Lower lobe of right lung (tissue), 2 donors: ENCODE measurements at regions not wholly inside any gene's neighbourhood (a gene's known extent, or its start where the extent isn't known, plus 50 kb on each side); places are given as distances from the start of the nearest gene placed in this dataset.

Experiments
- ATAC-seq, 2 donors: fragments of 200-7000 bp; cut with Tn5 transposase; one replicate each; pipeline ENCODE4 v1.9.1; 2020 to 2022; ENCODE audit warnings: mild to moderate bottlenecking in 2 of 2, moderate library complexity in 2 of 2
- DNase-seq: peaks from one replicate; pipeline ENCODE4 v3.0.0-alpha.2; 2020
- H3K27ac ChIP-seq: fragments of 200-600 bp; one replicate; pipeline ENCODE4 v1.8.0; 2022
- H3K27me3 ChIP-seq: fragments of 200-600 bp; one replicate; pipeline ENCODE4 v1.8.0; 2022; ENCODE audit warnings: low read depth
- H3K36me3 ChIP-seq: fragments of 200-600 bp; one replicate; pipeline ENCODE4 v1.8.0; 2022; ENCODE audit warnings: mild to moderate bottlenecking
- H3K4me1 ChIP-seq: fragments of 200-600 bp; one replicate; pipeline ENCODE4 v1.8.0; 2022
- H3K4me3 ChIP-seq: fragments of 200-600 bp; one replicate; pipeline ENCODE4 v1.8.0; 2022; ENCODE audit warnings: mild to moderate bottlenecking
- H3K9me3 ChIP-seq: fragments of 200-600 bp; one replicate; pipeline ENCODE4 v1.8.0; 2022
- intact Hi-C: fragments of 100-400 bp; cut with DNase I; formaldehyde crosslinking; loops from one replicate; pipeline ENCODE4 v1.11.0; 2022
- TF ChIP-seq, protein P1 (sequence below): fragments of 200-600 bp; IDR thresholded peaks from one replicate; pipeline ENCODE4 v1.8.0; 2022; ENCODE audit warnings: antibody characterized with exemption, mild to moderate bottlenecking
- donor health status: DM: no; HTN: yes; CAD: no; lungs with severe emphysema.

GRCh38 chr10:60669501-60669900 is 108.8 kb upstream of the CDK1 start:
- intact Hi-C loops = no loop called here
- no peaks in the 10 kb centered on the region for H3K36me3 ChIP-seq
- no peaks in the 10 kb centered on the region for H3K27me3 ChIP-seq
- TF ChIP-seq, protein P1, sequence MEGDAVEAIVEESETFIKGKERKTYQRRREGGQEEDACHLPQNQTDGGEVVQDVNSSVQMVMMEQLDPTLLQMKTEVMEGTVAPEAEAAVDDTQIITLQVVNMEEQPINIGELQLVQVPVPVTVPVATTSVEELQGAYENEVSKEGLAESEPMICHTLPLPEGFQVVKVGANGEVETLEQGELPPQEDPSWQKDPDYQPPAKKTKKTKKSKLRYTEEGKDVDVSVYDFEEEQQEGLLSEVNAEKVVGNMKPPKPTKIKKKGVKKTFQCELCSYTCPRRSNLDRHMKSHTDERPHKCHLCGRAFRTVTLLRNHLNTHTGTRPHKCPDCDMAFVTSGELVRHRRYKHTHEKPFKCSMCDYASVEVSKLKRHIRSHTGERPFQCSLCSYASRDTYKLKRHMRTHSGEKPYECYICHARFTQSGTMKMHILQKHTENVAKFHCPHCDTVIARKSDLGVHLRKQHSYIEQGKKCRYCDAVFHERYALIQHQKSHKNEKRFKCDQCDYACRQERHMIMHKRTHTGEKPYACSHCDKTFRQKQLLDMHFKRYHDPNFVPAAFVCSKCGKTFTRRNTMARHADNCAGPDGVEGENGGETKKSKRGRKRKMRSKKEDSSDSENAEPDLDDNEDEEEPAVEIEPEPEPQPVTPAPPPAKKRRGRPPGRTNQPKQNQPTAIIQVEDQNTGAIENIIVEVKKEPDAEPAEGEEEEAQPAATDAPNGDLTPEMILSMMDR = no peak
- no peak for DNase-seq
- no peak overlapping the region for H3K27ac ChIP-seq
- no peaks in the 10 kb centered on the region for H3K4me1 ChIP-seq
- ATAC-seq = no peak
- no peak overlapping the region for H3K4me3 ChIP-seq
- peaks cover 6% of the 10 kb centered on the region for H3K9me3 ChIP-seq

- Histone ChIP-seq H3K36me3 (no peaks in the 10 kb centered on the region), H3K9me3 (no peaks in the 10 kb centered on the region), H3K4me3 (no peak overlapping the region), H3K27ac (no peak overlapping the region), H3K4me1 (peaks cover 12% of the 10 kb centered on the region), H3K27me3 (no peaks in the 10 kb centered on the region)
- ATAC-seq (peak; percentile 80 to 88), DNase-seq (peak; percentile 64)
- intact Hi-C loops = no loop called here
- TF ChIP-seq, protein P1 = no peak
These were observed 112.1 kb upstream of the CDK1 start for GRCh38 chr10:60666221-60666620.

- Histone ChIP-seq H3K4me3 (no peak overlapping the region), H3K36me3 (no peaks in the 10 kb centered on the region), H3K9me3 (no peaks in the 10 kb centered on the region), H3K27me3 (no peaks in the 10 kb centered on the region), H3K4me1 (peaks cover 12% of the 10 kb centered on the region), H3K27ac (no peak overlapping the region)
- intact Hi-C loops = no loop called here
- TF ChIP-seq, protein P1 = no peak
- ATAC-seq = no peak
- no peak for DNase-seq
These were observed 113.4 kb upstream of the CDK1 start for GRCh38 chr10:60664859-60665258.

GRCh38 chr10:60663850-60664249 is 114.4 kb upstream of the CDK1 start:
- H3K36me3 ChIP-seq = no peaks in the 10 kb centered on the region
- H3K4me1 ChIP-seq = peaks cover 12% of the 10 kb centered on the region
- TF ChIP-seq, protein P1 = no peak
- intact Hi-C loops = no loop called here
- peak in 1 of 2 donors; percentile 35 for ATAC-seq
- peak overlapping the region; percentile 64 for H3K27ac ChIP-seq
- no peak overlapping the region for H3K4me3 ChIP-seq
- DNase-seq = no peak
- no peaks in the 10 kb centered on the region for H3K9me3 ChIP-seq
- H3K27me3 ChIP-seq = no peaks in the 10 kb centered on the region

DNA sequence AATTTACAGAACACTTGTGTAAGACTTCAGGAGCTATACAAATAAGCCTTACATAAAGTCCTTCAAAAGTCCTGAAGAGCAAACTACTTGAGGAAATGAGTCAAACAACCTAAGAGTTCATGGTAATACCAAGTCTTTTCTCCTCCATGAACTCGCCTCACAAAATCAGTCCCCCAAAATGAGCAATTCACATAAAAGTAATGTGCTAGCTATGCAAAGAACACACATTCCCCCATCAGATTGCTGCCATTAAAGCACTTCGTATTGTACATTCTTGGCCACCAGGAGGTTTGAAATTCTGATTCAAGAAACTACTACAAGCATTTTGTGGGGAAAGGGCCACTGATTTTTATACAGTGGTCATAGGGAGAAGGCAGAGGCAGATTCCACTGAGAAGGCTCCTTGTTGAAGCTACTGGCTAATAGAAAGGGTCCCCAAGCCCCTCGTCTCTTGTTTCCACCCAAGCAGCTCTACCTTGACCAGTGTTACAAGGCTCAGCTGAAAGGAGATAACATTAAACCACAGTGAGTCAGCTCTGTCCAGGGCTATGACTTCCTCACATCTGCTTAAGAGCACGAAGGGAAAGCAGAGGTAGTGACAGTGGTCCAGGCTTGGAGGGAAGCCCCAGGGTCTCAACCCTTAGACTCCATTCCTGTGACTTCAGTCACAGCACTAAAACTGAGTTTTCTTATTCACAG is 115.2 kb upstream of the CDK1 start:
- DNase-seq (no peak), ATAC-seq (peak; percentile 83 to 88)
- H3K36me3 ChIP-seq = no peaks in the 10 kb centered on the region
- no peaks in the 10 kb centered on the region for H3K9me3 ChIP-seq
- no peak overlapping the region for H3K4me3 ChIP-seq
- H3K27me3 ChIP-seq = no peaks in the 10 kb centered on the region
- TF ChIP-seq, protein P1 = no peak
- H3K4me1 ChIP-seq = peaks cover 12% of the 10 kb centered on the region
- peak overlapping the region; percentile 64 for H3K27ac ChIP-seq
- intact Hi-C loops = no loop called here
